H1 (cell line): ENCODE measurements at regions not wholly inside any gene's neighbourhood (a gene's known extent, or its start where the extent isn't known, plus 50 kb on each side); places are given as distances from the start of the nearest gene placed in this dataset.

ENCODE experiments used
- CHD1 ChIP-seq: IDR thresholded peaks from 2 replicates; pipeline ENCODE4 v1.6.1; 2012; ENCODE audit warnings: low read depth, low read length, improper control_type of control experiment
- CHD2 ChIP-seq: IDR thresholded peaks from 2 replicates; pipeline ENCODE4 v1.6.1; 2012; ENCODE audit warnings: low read length, improper control_type of control experiment
- SRF ChIP-seq: IDR thresholded peaks from 2 replicates; pipeline ENCODE4 v1.6.1; 2011; ENCODE audit warnings: mild to moderate bottlenecking, low read depth, low read length, moderate library complexity

DNA sequence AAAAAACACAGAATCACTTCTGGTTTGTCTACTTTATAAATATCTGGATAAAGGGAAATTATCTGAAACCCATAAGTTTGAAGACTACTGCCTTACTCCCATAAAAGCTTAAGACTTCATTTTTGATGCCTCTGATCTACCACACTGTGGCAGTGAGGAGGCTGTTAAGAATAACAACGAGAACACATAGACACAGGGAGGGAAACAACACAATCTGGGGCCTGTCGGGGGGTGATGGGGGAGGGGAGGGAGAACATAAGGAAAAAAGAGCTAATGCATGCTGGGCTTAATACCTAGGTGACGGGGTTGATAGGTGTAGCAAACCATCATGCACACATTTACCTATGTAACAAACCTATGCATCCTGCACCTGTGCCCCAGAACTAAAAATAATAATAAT lies 573.7 kb downstream of the GBA3 start:
- TF ChIP-seq CHD1: no peak
- no peak for TF ChIP-seq SRF
- no peak for TF ChIP-seq CHD2
